BJ (cell line): ENCODE measurements at regions not wholly inside any gene's neighbourhood (a gene's known extent, or its start where the extent isn't known, plus 50 kb on each side); places are given as distances from the start of the nearest gene placed in this dataset.
A peak's percentile ranks its signal among the peaks of the same experiment; 100 is the strongest.

Experiments
- CTCF ChIA-PET: fragments of 350-600 bp; formaldehyde crosslinking; extraction: SDS; loops from one replicate; lab custom pipeline; 2021; ENCODE audit warnings: antibody characterized with exemption, inconsistent platforms; lab: Yijun Ruan, JAX
- POLR2A ChIA-PET: fragments of 300-600 bp; sonication (Branson Sonifier 250); formaldehyde crosslinking; extraction: SDS; loops from one replicate; lab custom pipeline; 2021; ENCODE audit warnings: antibody characterized with exemption; lab: Charles Lee
- DNase-seq: peaks from one replicate; pipeline ENCODE4 v3.0.0-alpha.2; 2011; ENCODE audit warnings: low read depth
- H3K27me3 ChIP-seq: 2 replicates; pipeline ENCODE4 v1.6.0; 2011; ENCODE audit warnings: low read length; ENCODE audit not compliant: control insufficient read depth, insufficient read depth
- H3K36me3 ChIP-seq: 2 replicates; pipeline ENCODE4 v1.5.1; 2011; ENCODE audit warnings: low read length; ENCODE audit not compliant: control insufficient read depth, insufficient read depth
- H3K4me3 ChIP-seq: 2 replicates; pipeline ENCODE4 v1.5.1; 2011; ENCODE audit warnings: low read depth, mild to moderate bottlenecking, control low read depth, low read length
- CTCF ChIP-seq: IDR thresholded peaks from 2 replicates; pipeline ENCODE4 v1.5.1; 2011; ENCODE audit warnings: low read depth, mild to moderate bottlenecking, control low read depth, inconsistent platforms, low read length, moderate library complexity; ENCODE audit not compliant: insufficient read depth

- CTCF ChIA-PET = interaction anchor here (1.0 kb wide), 1 partner anchor 11 kb away, joined by 3 read pairs; no protein-coding TSS in a partner anchor
Observed at GRCh38 chr5:133668458-133668857, 56.1 kb upstream of the FSTL4 start.

GRCh38 chr5:133667217-133667616 lies 54.9 kb upstream of the FSTL4 start:
- no peak overlapping the region for H3K4me3 ChIP-seq
- H3K27me3 ChIP-seq = no peaks in the 10 kb centered on the region
- H3K36me3 ChIP-seq = no peaks in the 10 kb centered on the region
- TF ChIP-seq CTCF = no peak
- no peak for DNase-seq
- ChIA-PET CTCF (no interaction called here), POLR2A (no interaction called here)

More at GRCh38 chr5:133668458-133668857, 56.1 kb upstream of the FSTL4 start:
- no peaks in the 10 kb centered on the region for H3K36me3 ChIP-seq
- POLR2A ChIA-PET = interaction anchor here (0.6 kb wide), 1 partner anchor 27 kb away, joined by 5 read pairs; no protein-coding TSS in a partner anchor
- no peaks in the 10 kb centered on the region for H3K27me3 ChIP-seq
- no peak for TF ChIP-seq CTCF
- no peak overlapping the region for H3K4me3 ChIP-seq
- DNase-seq = no peak

GRCh38 chr5:133665571-133665970 lies 53.2 kb upstream of the FSTL4 start:
- no peaks in the 10 kb centered on the region for H3K36me3 ChIP-seq
- no peak for DNase-seq
- H3K4me3 ChIP-seq = no peak overlapping the region
- TF ChIP-seq CTCF = no peak
- ChIA-PET POLR2A (no interaction called here), CTCF (no interaction called here)
- H3K27me3 ChIP-seq = no peaks in the 10 kb centered on the region

DNA sequence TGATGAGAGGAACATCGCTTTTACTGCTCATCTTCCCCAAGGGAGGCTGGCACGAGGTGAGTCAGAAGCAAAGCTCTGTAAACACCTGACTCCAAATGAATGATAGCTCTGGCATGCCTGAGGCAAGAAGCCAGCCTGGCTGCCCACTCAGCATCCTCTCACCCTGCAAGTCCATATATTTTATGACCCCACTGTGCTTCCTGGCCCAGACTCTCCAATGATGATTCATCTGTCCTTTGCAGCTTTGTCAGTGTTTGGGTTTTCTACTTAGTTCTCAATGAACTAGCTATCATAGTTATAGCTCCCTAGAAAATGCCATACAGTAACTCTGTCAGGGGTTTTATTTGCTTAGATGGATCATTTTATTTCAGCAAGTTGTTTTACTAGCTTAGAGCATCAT lies 52.1 kb upstream of the FSTL4 start:
- peak; percentile 27 for DNase-seq
- ChIA-PET CTCF (interaction anchor here (1.0 kb wide), 1 partner anchor 205 kb away, joined by 3 read pairs; no protein-coding TSS in a partner anchor), POLR2A (interaction anchor here (0.6 kb wide), 1 partner anchor 82 kb away, joined by 8 read pairs; no protein-coding TSS in a partner anchor)
- no peak for TF ChIP-seq CTCF
- Histone ChIP-seq H3K27me3 (no peaks in the 10 kb centered on the region), H3K36me3 (no peaks in the 10 kb centered on the region), H3K4me3 (no peak overlapping the region)

DNA sequence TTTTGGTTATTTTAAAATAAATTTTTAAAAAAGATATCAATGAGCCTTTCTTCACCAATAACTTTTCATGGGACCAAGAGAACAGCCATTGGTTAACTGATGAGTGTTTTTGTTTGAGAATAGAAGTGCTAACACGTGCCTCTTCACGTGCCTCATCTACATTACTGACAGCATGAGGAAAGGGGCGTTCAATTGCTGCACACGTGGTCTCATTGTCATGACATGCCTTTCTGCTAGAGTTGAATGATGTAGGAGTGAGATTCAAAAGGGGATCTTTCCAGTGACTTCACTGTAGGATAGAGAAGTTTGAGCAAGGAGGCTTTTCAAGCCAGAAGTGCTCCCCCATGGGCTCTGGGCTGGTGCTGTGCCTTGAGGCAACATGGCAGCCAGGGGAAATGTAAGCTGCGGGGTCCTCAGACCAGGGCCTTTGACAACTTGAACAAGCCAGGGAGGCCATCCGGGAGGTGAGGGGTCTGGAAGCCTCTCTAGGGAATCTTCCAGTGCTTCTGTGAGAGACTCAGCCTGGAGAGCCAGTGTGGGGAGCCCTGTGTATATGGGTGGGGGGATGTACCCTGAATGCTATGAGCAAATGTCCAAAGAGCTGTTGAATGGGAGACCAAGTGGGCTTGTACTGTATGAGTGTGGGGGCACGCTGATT lies 51.2 kb upstream of the FSTL4 start:
- TF ChIP-seq CTCF = no peak
- no peak for DNase-seq
- no peaks in the 10 kb centered on the region for H3K36me3 ChIP-seq
- H3K27me3 ChIP-seq = no peaks in the 10 kb centered on the region
- no peak overlapping the region for H3K4me3 ChIP-seq
- ChIA-PET POLR2A (no interaction called here), CTCF (interaction anchor here (1.0 kb wide), 1 partner anchor 9 kb away, joined by 3 read pairs; no protein-coding TSS in a partner anchor)
